HUES64 (cell line): ENCODE measurements at regions not wholly inside any gene's neighbourhood (a gene's known extent, or its start where the extent isn't known, plus 50 kb on each side); places are given as distances from the start of the nearest gene placed in this dataset.

Experiments used
- H3K27ac ChIP-seq: 2 replicates; pipeline ENCODE4 v1.7.0; 2013; ENCODE audit warnings: low read depth, low read length, inconsistent platforms
- H3K27me3 ChIP-seq: 2 replicates; pipeline ENCODE4 v1.6.1; 2013; ENCODE audit warnings: mild to moderate bottlenecking, low read length; ENCODE audit not compliant: insufficient read depth
- H3K36me3 ChIP-seq: 2 replicates; pipeline ENCODE4 v1.6.1; 2013; ENCODE audit warnings: mild to moderate bottlenecking, low read length; ENCODE audit not compliant: insufficient read depth
- H3K4me1 ChIP-seq: 2 replicates; pipeline ENCODE4 v1.6.1; 2013; ENCODE audit warnings: mild to moderate bottlenecking, low read length, moderate library complexity; ENCODE audit not compliant: insufficient read depth
- H3K4me3 ChIP-seq: 2 replicates; pipeline ENCODE4 v1.5.1; 2013; ENCODE audit warnings: mild to moderate bottlenecking, low read length, moderate library complexity
- H3K9ac ChIP-seq: 2 replicates; pipeline ENCODE4 v1.6.1; 2013; ENCODE audit warnings: mild to moderate bottlenecking, low read depth, low read length
- H3K9me3 ChIP-seq: 2 replicates; pipeline ENCODE4 v1.6.1; 2013; ENCODE audit warnings: low read depth, low read length; ENCODE audit not compliant: insufficient read depth
- WGBS: fragments of 150-250, 120-280 bp; methylation state at CpG from one replicate; pipeline ENCODE4 v1.1.7; 2013; ENCODE audit warnings: missing lambda C conversion rate; 5-methylcytosine and 5-hydroxymethylcytosine counted together

GRCh38 chr1:87941337-87941946 is 612.8 kb downstream of the LMO4 start:
- H3K27ac ChIP-seq, result no peak overlapping the region
- H3K36me3 ChIP-seq, result no peaks in the 10 kb centered on the region
- WGBS, result 0% methylated on average over 1 of the region's 1 CpG
- H3K4me1 ChIP-seq, result peaks cover 22% of the 10 kb centered on the region
- H3K27me3 ChIP-seq, result no peaks in the 10 kb centered on the region
- no peak overlapping the region for H3K4me3 ChIP-seq
- no peak overlapping the region for H3K9ac ChIP-seq
- H3K9me3 ChIP-seq, result no peaks in the 10 kb centered on the region

- Histone ChIP-seq H3K4me3 (no peak overlapping the region), H3K9me3 (no peaks in the 10 kb centered on the region), H3K4me1 (peaks cover 22% of the 10 kb centered on the region), H3K9ac (no peak overlapping the region), H3K27ac (no peak overlapping the region; the same call in 1 of the 2 replicates), H3K27me3 (no peaks in the 10 kb centered on the region), H3K36me3 (no peaks in the 10 kb centered on the region)
- WGBS, result 52% methylated on average over 1 of the region's 1 CpG
These were observed 613.5 kb downstream of the LMO4 start for GRCh38 chr1:87942165-87942564.

- no peak overlapping the region for H3K27ac ChIP-seq
- H3K4me3 ChIP-seq, result no peak overlapping the region
- no peaks in the 10 kb centered on the region for H3K27me3 ChIP-seq
- H3K36me3 ChIP-seq, result no peaks in the 10 kb centered on the region
- H3K4me1 ChIP-seq, result 0 out of 2 replicates have a peak, but pooled peaks cover 5% of the 10 kb centered on the region
- WGBS, result 82% methylated on average over 3 of the region's 3 CpGs
- H3K9me3 ChIP-seq, result no peaks in the 10 kb centered on the region
- H3K9ac ChIP-seq, result no peak overlapping the region
These were observed 621.0 kb downstream of the LMO4 start for GRCh38 chr1:87949711-87950110.

GRCh38 chr1:87950369-87950768 is 621.7 kb downstream of the LMO4 start:
- no peaks in the 10 kb centered on the region for H3K36me3 ChIP-seq
- H3K27me3 ChIP-seq, result no peaks in the 10 kb centered on the region
- H3K27ac ChIP-seq, result no peak overlapping the region
- 0 out of 2 replicates have a peak, but pooled peaks cover 5% of the 10 kb centered on the region for H3K4me1 ChIP-seq
- H3K4me3 ChIP-seq, result no peak overlapping the region
- WGBS, result 83% methylated on average over 3 of the region's 3 CpGs
- H3K9me3 ChIP-seq, result no peaks in the 10 kb centered on the region
- H3K9ac ChIP-seq, result no peak overlapping the region

GRCh38 chr1:87951409-87951808 is 622.7 kb downstream of the LMO4 start:
- Histone ChIP-seq H3K9me3 (no peaks in the 10 kb centered on the region), H3K36me3 (no peaks in the 10 kb centered on the region), H3K4me3 (no peak overlapping the region), H3K9ac (no peak overlapping the region), H3K27ac (no peak overlapping the region), H3K4me1 (0 out of 2 replicates have a peak, but pooled peaks cover 5% of the 10 kb centered on the region), H3K27me3 (no peaks in the 10 kb centered on the region)
- WGBS, result 90% methylated on average over 2 of the region's 2 CpGs

- H3K27me3 ChIP-seq, result no peaks in the 10 kb centered on the region
- H3K4me1 ChIP-seq, result 0 out of 2 replicates have a peak, but pooled peaks cover 5% of the 10 kb centered on the region
- no peaks in the 10 kb centered on the region for H3K9me3 ChIP-seq
- WGBS, result 78% methylated on average over 4 of the region's 4 CpGs
- no peak overlapping the region for H3K27ac ChIP-seq
- no peak overlapping the region for H3K4me3 ChIP-seq
- no peaks in the 10 kb centered on the region for H3K36me3 ChIP-seq
- H3K9ac ChIP-seq, result no peak overlapping the region
These were observed 623.2 kb downstream of the LMO4 start for GRCh38 chr1:87951852-87952251.

- 70% methylated on average over 2 of the region's 3 CpGs for WGBS
- no peaks in the 10 kb centered on the region for H3K27me3 ChIP-seq
- H3K27ac ChIP-seq, result no peak overlapping the region
- H3K9me3 ChIP-seq, result no peaks in the 10 kb centered on the region
- H3K36me3 ChIP-seq, result no peaks in the 10 kb centered on the region
- no peak overlapping the region for H3K4me3 ChIP-seq
- 0 out of 2 replicates have a peak, but pooled peaks cover 5% of the 10 kb centered on the region for H3K4me1 ChIP-seq
- no peak overlapping the region for H3K9ac ChIP-seq
These were observed 624.4 kb downstream of the LMO4 start for GRCh38 chr1:87953121-87953520.

- H3K4me3 ChIP-seq, result no peak overlapping the region
- 24% methylated on average over 3 of the region's 3 CpGs for WGBS
- 0 out of 2 replicates have a peak, but pooled peaks cover 5% of the 10 kb centered on the region for H3K4me1 ChIP-seq
- H3K9ac ChIP-seq, result no peak overlapping the region
- no peaks in the 10 kb centered on the region for H3K27me3 ChIP-seq
- H3K9me3 ChIP-seq, result no peaks in the 10 kb centered on the region
- H3K36me3 ChIP-seq, result no peaks in the 10 kb centered on the region
- no peak overlapping the region for H3K27ac ChIP-seq
These were observed 625.2 kb downstream of the LMO4 start for GRCh38 chr1:87953732-87954344.

- no peaks in the 10 kb centered on the region for H3K36me3 ChIP-seq
- no peak overlapping the region for H3K27ac ChIP-seq
- H3K9me3 ChIP-seq, result no peaks in the 10 kb centered on the region
- WGBS, result 95% methylated on average over 5 of the region's 5 CpGs
- H3K4me1 ChIP-seq, result 0 out of 2 replicates have a peak, but pooled peaks cover 5% of the 10 kb centered on the region
- no peak overlapping the region for H3K9ac ChIP-seq
- no peak overlapping the region for H3K4me3 ChIP-seq
- H3K27me3 ChIP-seq, result no peaks in the 10 kb centered on the region
These were observed 626.4 kb downstream of the LMO4 start for GRCh38 chr1:87955038-87955437.

- Histone ChIP-seq H3K27ac (no peak overlapping the region), H3K9me3 (no peaks in the 10 kb centered on the region), H3K27me3 (no peaks in the 10 kb centered on the region), H3K4me1 (0 out of 2 replicates have a peak, but pooled peaks cover 5% of the 10 kb centered on the region), H3K9ac (no peak overlapping the region), H3K36me3 (no peaks in the 10 kb centered on the region), H3K4me3 (no peak overlapping the region)
- WGBS, result 88% methylated on average over 6 of the region's 6 CpGs
These were observed 627.4 kb downstream of the LMO4 start for GRCh38 chr1:87956072-87956471.

GRCh38 chr1:87956750-87957149 is 628.1 kb downstream of the LMO4 start:
- no peak overlapping the region for H3K9ac ChIP-seq
- no CpG with 5 or more reads among the region's 1 CpG for WGBS
- no peaks in the 10 kb centered on the region for H3K27me3 ChIP-seq
- H3K36me3 ChIP-seq, result no peaks in the 10 kb centered on the region
- no peak overlapping the region for H3K4me3 ChIP-seq
- H3K27ac ChIP-seq, result no peak overlapping the region
- 0 out of 2 replicates have a peak, but pooled peaks cover 5% of the 10 kb centered on the region for H3K4me1 ChIP-seq
- no peaks in the 10 kb centered on the region for H3K9me3 ChIP-seq
